ENCODE measurements at regions not wholly inside any gene's neighbourhood (a gene's known extent, or its start where the extent isn't known, plus 50 kb on each side); places are given as distances from the start of the nearest gene placed in this dataset.
A peak's percentile ranks its signal among the peaks of the same experiment; 100 is the strongest.

- TF ChIP-seq CTCF (conservative IDR thresholded peaks at IDR 0.05) (peak; percentile 29), ZFX (IDR thresholded peaks at IDR 0.05) (no peak)
Measured at GRCh38 chr4:63556332-63556731, 852.9 kb downstream of the TECRL start.

Data from C4-2B (cell line).